ENCODE measurements at regions not wholly inside any gene's neighbourhood (a gene's known extent, or its start where the extent isn't known, plus 50 kb on each side); places are given as distances from the start of the nearest gene placed in this dataset.
A peak's percentile ranks its signal among the peaks of the same experiment; 100 is the strongest.

GRCh38 chr11:95565724-95566141 is 223.8 kb downstream of the FAM76B start:
- no peaks in the 10 kb centered on the region for H3K36me3 ChIP-seq
- intact Hi-C loops (cut with DNase I), result no loop called here

GRCh38 chr11:95563859-95564258 is 225.7 kb downstream of the FAM76B start:
- H3K4me1 ChIP-seq, result peaks cover 0 to 10% of the 10 kb centered on the region in 2 donors
- H3K27me3 ChIP-seq, result no peaks in the 10 kb centered on the region
- intact Hi-C loops (cut with DNase I), result no loop called here
- no peak overlapping the region for H3K27ac ChIP-seq
- no peaks in the 10 kb centered on the region for H3K9me3 ChIP-seq
- WGBS, 2 donors, result 40 to 42% methylated on average over 2 of the region's 2 CpGs
- no peaks in the 10 kb centered on the region for H3K36me3 ChIP-seq
- no peak overlapping the region for H3K4me3 ChIP-seq (replicated peaks in 1 of 3)
- TF ChIP-seq CTCF (IDR thresholded peaks at IDR 0.05), result no peak
- TF ChIP-seq POLR2A (IDR thresholded peaks at IDR 0.05), result no peak
- DNase-seq, result no peak

More at GRCh38 chr11:95565724-95566141, 223.8 kb downstream of the FAM76B start:
- 77 to 78% methylated on average over 1 of the region's 1 CpG for WGBS, 2 donors
- no peaks in the 10 kb centered on the region for H3K27me3 ChIP-seq
- DNase-seq, result no peak
- TF ChIP-seq CTCF (IDR thresholded peaks at IDR 0.05) (no peak), POLR2A (IDR thresholded peaks at IDR 0.05) (no peak)
- no peak overlapping the region for H3K4me3 ChIP-seq (replicated peaks in 1 of 3)
- no peak overlapping the region for H3K27ac ChIP-seq
- H3K4me1 ChIP-seq, result no peaks in the 10 kb centered on the region
- no peaks in the 10 kb centered on the region for H3K9me3 ChIP-seq

GRCh38 chr11:95563173-95563572 is 226.4 kb downstream of the FAM76B start:
- H3K27me3 ChIP-seq, result no peaks in the 10 kb centered on the region
- H3K27ac ChIP-seq, result no peak overlapping the region
- intact Hi-C loops (cut with DNase I), result no loop called here
- WGBS, 2 donors, result 86 to 88% methylated on average over 2 of the region's 2 CpGs
- H3K9me3 ChIP-seq, result no peaks in the 10 kb centered on the region
- DNase-seq, result no peak
- no peak overlapping the region for H3K4me3 ChIP-seq (replicated peaks in 1 of 3)
- TF ChIP-seq POLR2A (IDR thresholded peaks at IDR 0.05) (no peak), CTCF (IDR thresholded peaks at IDR 0.05) (no peak)
- peaks cover 0 to 10% of the 10 kb centered on the region in 2 donors for H3K4me1 ChIP-seq
- no peaks in the 10 kb centered on the region for H3K36me3 ChIP-seq

- H3K4me3 ChIP-seq (replicated peaks in 1 of 3), result no peak overlapping the region
- peaks cover 0 to 12% of the 10 kb centered on the region in 2 donors for H3K4me1 ChIP-seq
- H3K9me3 ChIP-seq, result no peaks in the 10 kb centered on the region
- H3K27me3 ChIP-seq, result no peaks in the 10 kb centered on the region
- H3K36me3 ChIP-seq, result no peaks in the 10 kb centered on the region
- intact Hi-C loops (cut with DNase I), result no loop called here
- H3K27ac ChIP-seq, result no peak overlapping the region
- TF ChIP-seq POLR2A (IDR thresholded peaks at IDR 0.05), result no peak
- WGBS, 2 donors, result 89 to 92% methylated on average over 6 of the region's 6 CpGs
- no peak for DNase-seq
These were observed 227.2 kb downstream of the FAM76B start for GRCh38 chr11:95562196-95562921.

- H3K9me3 ChIP-seq, result no peaks in the 10 kb centered on the region
- intact Hi-C loops (cut with DNase I), result no loop called here
- 19% methylated on average over 4 of the region's 4 CpGs for WGBS, 2 donors
- peak; percentile 73 to 77 for DNase-seq
- H3K4me1 ChIP-seq, result peaks cover 13 to 26% of the 10 kb centered on the region in 2 donors
- no peak for TF ChIP-seq CTCF (IDR thresholded peaks at IDR 0.05)
- peak in 1 of 2 donors; percentile 38 for TF ChIP-seq POLR2A (IDR thresholded peaks at IDR 0.05)
- H3K27me3 ChIP-seq, result no peaks in the 10 kb centered on the region
- H3K36me3 ChIP-seq, result no peaks in the 10 kb centered on the region
- peak overlapping the region; percentile 19 to 75 (median 48) for H3K27ac ChIP-seq
- no peak overlapping the region for H3K4me3 ChIP-seq (replicated peaks in 1 of 3)
These were observed 229.7 kb downstream of the FAM76B start for GRCh38 chr11:95559899-95560298.
